T-cell (primary cell): ENCODE measurements at regions not wholly inside any gene's neighbourhood (a gene's known extent, or its start where the extent isn't known, plus 50 kb on each side); places are given as distances from the start of the nearest gene placed in this dataset.
"Not testable (repeated sequence)": the region's sequence is repeated elsewhere in the genome, so short reads cannot be mapped to it uniquely, and the experiment has no call there.

ENCODE experiments used
- ATAC-seq, 4 experiments: fragments of 200-7000 bp in 3 of 4; fragments of 150-1000 bp in 1 of 4; cut with Tn5 transposase; replicated peaks in 1 of 4; 1 replicate in 3 of 4; 2 replicates in 1 of 4; pipeline ENCODE4 v1.10.0; 2021; ENCODE audit warnings: moderate library complexity in 3 of 4, mild to moderate bottlenecking in 2 of 4, moderate number of reproducible peaks in 1 of 4
- CTCF ChIA-PET, 2 donors: fragments of 300-600 bp; sonication (Branson Sonifier 250); formaldehyde crosslinking; loops; one replicate each; lab custom pipeline; 2022; ENCODE audit warnings: antibody characterized with exemption in 2 of 2; lab: Charles Lee
- POLR2A ChIA-PET, 2 donors: fragments of 300-600 bp; sonication (Branson Sonifier 250); formaldehyde crosslinking; loops; one replicate each; lab custom pipeline; 2022; ENCODE audit warnings: antibody characterized with exemption in 2 of 2; lab: Charles Lee
- DNase-seq, 35 experiments: peaks; one replicate each; pipeline versions ENCODE4 v3.0.0 to v3.0.0-alpha.2; 2013 to 2023
- H3K27ac ChIP-seq: one replicate; pipeline ENCODE4 v1.5.1; 2013; ENCODE audit warnings: low read length
- H3K27me3 ChIP-seq, 2 experiments: replicated peaks in 1 of 2; 1 replicate in 1 of 2; 2 replicates in 1 of 2; pipeline versions ENCODE4 v1.6.1 to v1.7.0; 2013; ENCODE audit warnings: low read length in 1 of 2, mixed read lengths in 1 of 2; ENCODE audit not compliant: control insufficient read depth in 2 of 2, insufficient read depth in 2 of 2; ENCODE audit errors: extremely low read depth in 1 of 2
- H3K36me3 ChIP-seq, 2 donors: 1 replicate in 1 of 2; 2 replicates in 1 of 2; pipeline versions ENCODE4 v1.6.1 to v1.7.0; 2013; ENCODE audit warnings: low read length in 1 of 2; ENCODE audit not compliant: control insufficient read depth in 2 of 2, insufficient read depth in 1 of 2; ENCODE audit errors: extremely low read depth in 1 of 2
- H3K4me1 ChIP-seq, 2 experiments: 1 replicate in 1 of 2; 2 replicates in 1 of 2; pipeline versions ENCODE4 v1.6.1 to v1.7.0; 2013; ENCODE audit warnings: low read length in 2 of 2, mixed read lengths in 1 of 2; ENCODE audit not compliant: insufficient read depth in 2 of 2, control insufficient read depth in 1 of 2; ENCODE audit errors: extremely low read depth in 1 of 2
- H3K4me3 ChIP-seq, 2 donors: 1 replicate in 1 of 2; 2 replicates in 1 of 2; pipeline versions ENCODE4 v1.5.1 to v1.7.0; 2013; ENCODE audit warnings: mild to moderate bottlenecking in 2 of 2, low read length in 1 of 2, moderate library complexity in 1 of 2; ENCODE audit not compliant: control insufficient read depth in 1 of 2; ENCODE audit errors: extremely low read depth in 1 of 2
- H3K9me3 ChIP-seq: 2 replicates; pipeline ENCODE4 v1.7.0; 2013
- H3K27ac Mint-ChIP-seq, 2 donors: one replicate each; pipeline ENCODE4 v1.8.0; 2020 to 2021; ENCODE audit warnings: mild to moderate bottlenecking in 2 of 2, mixed read lengths in 2 of 2
- H3K27me3 Mint-ChIP-seq, 2 donors: one replicate each; pipeline ENCODE4 v1.8.0; 2021 to 2022; ENCODE audit warnings: mixed read lengths in 2 of 2
- H3K36me3 Mint-ChIP-seq: one replicate; pipeline ENCODE4 v1.8.0; 2021; ENCODE audit warnings: mixed read lengths
- H3K4me1 Mint-ChIP-seq, 3 donors: one replicate each; pipeline ENCODE4 v1.8.0; 2020 to 2022; ENCODE audit warnings: mixed read lengths in 3 of 3, mild to moderate bottlenecking in 1 of 3
- H3K4me3 Mint-ChIP-seq, 3 donors: one replicate each; pipeline ENCODE4 v1.8.0; 2020 to 2022; ENCODE audit warnings: mild to moderate bottlenecking in 3 of 3, mixed read lengths in 3 of 3, moderate library complexity in 3 of 3
- H3K9me3 Mint-ChIP-seq, 3 donors: one replicate each; pipeline ENCODE4 v1.8.0; 2020 to 2022; ENCODE audit warnings: mixed read lengths in 3 of 3
- WGBS: methylation state at CpG from one replicate; pipeline ENCODE4 v1.1.5; 2013; ENCODE audit warnings: missing lambda C conversion rate; ENCODE audit not compliant: insufficient coverage; 5-methylcytosine and 5-hydroxymethylcytosine counted together

DNA sequence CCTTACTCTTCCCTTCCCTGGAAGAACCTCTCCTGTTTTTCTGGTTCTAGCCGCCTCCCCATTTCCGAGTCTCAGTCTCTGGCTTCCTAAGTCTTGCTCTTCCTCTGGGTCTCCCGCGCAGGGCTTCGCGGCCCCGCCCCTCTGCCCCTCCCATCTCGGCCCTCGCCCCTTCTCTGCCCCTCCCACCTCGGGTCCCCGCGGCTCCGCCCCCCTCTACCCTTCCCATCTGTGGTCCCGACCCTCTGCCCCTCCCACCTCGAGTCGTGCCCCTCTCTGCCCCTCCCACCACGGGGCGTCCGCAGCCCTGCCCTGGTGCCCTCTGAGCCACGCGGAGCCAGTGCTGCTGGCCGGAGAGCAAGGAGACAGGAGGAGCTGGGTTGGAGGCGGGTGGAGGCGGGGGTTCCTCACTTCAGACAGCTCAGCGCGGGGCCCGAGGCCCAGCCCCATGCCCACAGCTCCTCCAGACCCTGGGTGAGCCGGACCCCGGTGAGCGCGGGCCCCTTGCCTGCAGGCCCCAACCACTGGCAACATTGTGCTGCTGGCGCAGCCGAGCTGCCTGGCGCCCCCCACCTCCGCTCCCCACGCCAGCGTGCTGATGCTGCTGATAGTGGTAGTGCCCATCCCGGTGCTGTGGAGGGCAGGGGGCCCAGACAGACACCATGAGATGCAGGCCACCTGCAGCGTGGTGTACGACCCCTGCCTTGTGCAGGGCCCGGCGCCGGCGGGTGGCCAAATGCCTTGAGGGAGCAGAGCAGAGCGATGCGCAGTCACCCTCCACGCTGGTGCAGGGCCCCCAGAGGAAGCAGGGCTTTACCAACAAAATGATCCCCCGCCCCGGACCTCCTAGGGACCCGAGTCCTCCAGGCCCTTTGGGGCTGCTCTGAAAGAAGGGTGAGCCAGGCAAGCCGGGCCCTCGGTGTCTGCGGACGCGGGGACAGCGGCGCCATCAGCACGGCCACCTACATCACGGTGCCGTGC is 2115.3 kb downstream of the TP53TG3F start:
- Histone ChIP-seq H3K36me3 (no peaks in the 10 kb centered on the region), H3K27me3 (no peaks in the 10 kb centered on the region), H3K9me3 (no peaks in the 10 kb centered on the region), H3K4me3 (no peak overlapping the region), H3K27ac (no peak overlapping the region), H3K4me1 (no peaks in the 10 kb centered on the region)
- H3K36me3 Mint-ChIP-seq, result no peaks in the 10 kb centered on the region
- peaks cover 30 to 34% (median 30%) of the 10 kb centered on the region in 3 donors for H3K9me3 Mint-ChIP-seq
- ChIA-PET POLR2A (no interaction called here), CTCF (no interaction called here)
- H3K4me3 Mint-ChIP-seq, result no peak overlapping the region
- H3K4me1 Mint-ChIP-seq, result no peaks in the 10 kb centered on the region
- DNase-seq (no peak), ATAC-seq (no peak)
- H3K27me3 Mint-ChIP-seq, result no peaks in the 10 kb centered on the region
- H3K27ac Mint-ChIP-seq, result no peak overlapping the region
- 62% methylated on average over 37 of the region's 60 CpGs for WGBS

GRCh38 chr16:35575432-35575821 is 2116.0 kb downstream of the TP53TG3F start:
- no peaks in the 10 kb centered on the region for H3K27me3 Mint-ChIP-seq
- CTCF ChIA-PET, result no interaction called here
- H3K36me3 ChIP-seq, result no peaks in the 10 kb centered on the region
- no peak overlapping the region for H3K4me3 Mint-ChIP-seq
- no peak overlapping the region for H3K27ac ChIP-seq
- no peaks in the 10 kb centered on the region for H3K4me1 Mint-ChIP-seq
- H3K27me3 ChIP-seq, result no peaks in the 10 kb centered on the region
- H3K27ac Mint-ChIP-seq, result no peak overlapping the region
- no peaks in the 10 kb centered on the region for H3K36me3 Mint-ChIP-seq
- no peak for ATAC-seq
- peaks cover 30 to 35% (median 32%) of the 10 kb centered on the region in 3 donors for H3K9me3 Mint-ChIP-seq
- POLR2A ChIA-PET, result no interaction called here
- DNase-seq, result no peak
- no peaks in the 10 kb centered on the region for H3K4me1 ChIP-seq
- WGBS, result 92% methylated on average over 8 of the region's 17 CpGs
- H3K4me3 ChIP-seq, result no peak overlapping the region
- H3K9me3 ChIP-seq, result no peaks in the 10 kb centered on the region

DNA sequence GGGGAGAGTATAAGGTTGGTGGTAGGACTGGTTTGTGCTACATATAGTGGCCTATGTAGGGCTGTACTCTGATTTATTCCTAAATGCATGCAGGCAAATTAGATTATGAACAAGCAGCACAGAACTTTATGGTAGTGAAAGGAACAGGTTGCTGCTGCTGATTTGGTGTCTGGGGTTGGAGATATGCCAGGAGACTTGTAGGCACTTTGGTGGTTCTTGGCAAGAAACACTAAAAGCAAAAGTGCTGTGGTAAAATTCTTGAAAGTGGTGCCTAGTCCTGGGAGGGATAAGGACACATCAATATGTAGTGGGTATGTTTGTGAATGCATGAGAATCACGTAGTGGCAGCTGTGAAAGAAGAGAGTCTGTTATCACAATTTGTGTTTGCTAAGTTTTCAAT is 2126.0 kb downstream of the TP53TG3F start:
- no peaks in the 10 kb centered on the region for H3K36me3 Mint-ChIP-seq
- H3K27me3 Mint-ChIP-seq, result no peaks in the 10 kb centered on the region
- no peak overlapping the region for H3K4me3 Mint-ChIP-seq
- Histone ChIP-seq H3K27me3 (no peaks in the 10 kb centered on the region), H3K4me1 (no peaks in the 10 kb centered on the region), H3K27ac (no peak overlapping the region), H3K4me3 (no peak overlapping the region), H3K9me3 (no peaks in the 10 kb centered on the region), H3K36me3 (no peaks in the 10 kb centered on the region)
- ChIA-PET POLR2A (interaction anchor here in 1 of 2 donors (0.5 kb wide), 1 partner anchor 47 kb away, joined by 3 read pairs; no protein-coding TSS in a partner anchor), CTCF (no interaction called here)
- ATAC-seq (no peak), DNase-seq (no peak)
- peaks cover 4 to 37% (median 22%) of the 10 kb centered on the region in 3 donors for H3K9me3 Mint-ChIP-seq
- no CpG with 5 or more reads among the region's 1 CpG for WGBS
- H3K4me1 Mint-ChIP-seq, result no peaks in the 10 kb centered on the region
- no peak overlapping the region for H3K27ac Mint-ChIP-seq

- no CpG with 5 or more reads among the region's 7 CpGs for WGBS
- not testable (repeated sequence) for H3K36me3 Mint-ChIP-seq
These were observed 2131.5 kb downstream of the TP53TG3F start for GRCh38 chr16:35590913-35591312.

DNA sequence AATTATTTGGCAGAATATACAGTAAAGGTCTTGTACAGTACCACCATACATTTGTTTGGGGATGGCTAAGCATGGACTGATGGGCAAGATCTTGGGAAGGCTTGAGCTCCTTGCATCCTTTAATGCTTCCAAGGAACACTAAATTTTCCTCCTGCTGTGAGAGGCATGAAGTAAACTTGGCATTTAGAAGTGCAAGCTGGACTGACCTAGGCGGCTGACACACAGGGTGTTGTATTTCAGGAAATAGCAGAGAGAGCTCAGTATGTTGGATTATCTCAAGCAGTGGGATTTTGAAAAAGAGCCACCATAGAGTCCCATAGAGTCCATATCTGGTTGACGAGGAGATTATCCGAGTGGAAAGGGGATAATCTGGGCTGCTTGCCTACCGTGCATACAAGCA is 2137.1 kb downstream of the TP53TG3F start:
- no peak overlapping the region for H3K27ac Mint-ChIP-seq
- H3K4me1 Mint-ChIP-seq, result no peaks in the 10 kb centered on the region
- H3K4me1 ChIP-seq, result no peaks in the 10 kb centered on the region
- ChIA-PET CTCF (no interaction called here), POLR2A (interaction anchor here in 1 of 2 donors (0.6 kb wide), 1 partner anchor 15 kb away, joined by 3 read pairs; no protein-coding TSS in a partner anchor)
- no peaks in the 10 kb centered on the region for H3K9me3 ChIP-seq
- no peaks in the 10 kb centered on the region for H3K36me3 ChIP-seq
- H3K4me3 ChIP-seq, result no peak overlapping the region
- H3K27me3 ChIP-seq, result no peaks in the 10 kb centered on the region
- H3K36me3 Mint-ChIP-seq, result no peaks in the 10 kb centered on the region
- WGBS, result 100% methylated on average over 1 of the region's 4 CpGs
- DNase-seq (no peak), ATAC-seq (no peak)
- no peak overlapping the region for H3K4me3 Mint-ChIP-seq
- no peaks in the 10 kb centered on the region for H3K27me3 Mint-ChIP-seq
- no peak overlapping the region for H3K27ac ChIP-seq
- peaks cover 15 to 53% (median 35%) of the 10 kb centered on the region in 3 donors for H3K9me3 Mint-ChIP-seq

More at GRCh38 chr16:35590913-35591312, 2131.5 kb downstream of the TP53TG3F start:
- H3K27me3 ChIP-seq, H3K4me1 Mint-ChIP-seq, H3K27ac ChIP-seq, CTCF ChIA-PET, H3K27me3 Mint-ChIP-seq, H3K9me3 ChIP-seq, H3K27ac Mint-ChIP-seq, H3K4me3 ChIP-seq, H3K4me1 ChIP-seq, POLR2A ChIA-PET, ATAC-seq, DNase-seq, H3K4me3 Mint-ChIP-seq, H3K36me3 ChIP-seq: not testable (repeated sequence)
- H3K9me3 Mint-ChIP-seq, result peaks cover 6 to 36% (median 16%) of the 10 kb centered on the region in 3 donors

GRCh38 chr16:35598696-35599332 is 2139.4 kb downstream of the TP53TG3F start:
- no peaks in the 10 kb centered on the region for H3K36me3 Mint-ChIP-seq
- no peak overlapping the region for H3K27ac ChIP-seq
- CTCF ChIA-PET, result no interaction called here
- no peaks in the 10 kb centered on the region for H3K4me1 ChIP-seq
- POLR2A ChIA-PET, result no interaction called here
- no peak overlapping the region for H3K4me3 ChIP-seq
- H3K27ac Mint-ChIP-seq, result no peak overlapping the region
- no peaks in the 10 kb centered on the region for H3K9me3 ChIP-seq
- H3K27me3 Mint-ChIP-seq, result no peaks in the 10 kb centered on the region
- H3K4me1 Mint-ChIP-seq, result no peaks in the 10 kb centered on the region
- no peak overlapping the region for H3K4me3 Mint-ChIP-seq
- H3K27me3 ChIP-seq, result no peaks in the 10 kb centered on the region
- no peaks in the 10 kb centered on the region for H3K36me3 ChIP-seq
- ATAC-seq, result no peak
- 77% methylated on average over 7 of the region's 9 CpGs for WGBS
- DNase-seq, result no peak
- peaks cover 11 to 49% (median 34%) of the 10 kb centered on the region in 3 donors for H3K9me3 Mint-ChIP-seq
